DOHH2 (cell line): ENCODE measurements at regions not wholly inside any gene's neighbourhood (a gene's known extent, or its start where the extent isn't known, plus 50 kb on each side); places are given as distances from the start of the nearest gene placed in this dataset.

Experiments
- EZH2phosphoT487 ChIP-seq: fragments of 200-600 bp; sonication (generic); IDR thresholded peaks from 2 replicates; pipeline ENCODE4 v1.6.1; 2017; ENCODE audit warnings: borderline replicate concordance, mild to moderate bottlenecking, antibody characterized with exemption, low read length, moderate library complexity, mixed read lengths
- TF ChIP-seq, protein P1 (sequence below): fragments of 200-600 bp; sonication (generic); IDR thresholded peaks from one replicate; pipeline ENCODE4 v1.5.1; 2014; ENCODE audit warnings: antibody characterized with exemption, mild to moderate bottlenecking, low read depth, low read length; ENCODE audit not compliant: poor library complexity, severe bottlenecking

DNA sequence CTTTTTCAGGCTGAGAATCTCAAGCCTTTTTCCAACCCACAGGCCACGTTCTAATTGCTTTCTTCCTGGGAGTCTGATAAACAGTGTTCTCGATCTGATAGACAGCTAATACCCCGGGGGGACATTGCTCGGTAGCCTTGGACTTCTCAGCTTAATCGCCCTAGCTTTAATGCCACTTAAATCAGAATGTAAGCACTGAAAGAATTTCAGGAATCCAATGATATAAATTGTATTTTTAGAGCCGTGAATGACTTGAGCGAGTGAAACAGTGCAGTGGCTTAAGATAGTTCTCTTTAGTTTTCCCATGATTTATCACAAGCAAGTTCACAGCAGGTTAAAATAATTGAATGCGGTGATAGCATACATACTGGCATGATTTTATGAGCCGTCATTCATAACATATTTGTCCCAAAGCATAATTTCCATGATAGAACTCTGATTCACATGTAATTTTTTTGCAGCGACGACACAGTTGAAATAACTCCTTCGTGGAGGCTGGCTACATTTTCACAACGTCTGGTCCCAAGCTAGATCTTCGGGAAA lies 116.1 kb upstream of the MYOCD start:
- TF ChIP-seq, protein P1, sequence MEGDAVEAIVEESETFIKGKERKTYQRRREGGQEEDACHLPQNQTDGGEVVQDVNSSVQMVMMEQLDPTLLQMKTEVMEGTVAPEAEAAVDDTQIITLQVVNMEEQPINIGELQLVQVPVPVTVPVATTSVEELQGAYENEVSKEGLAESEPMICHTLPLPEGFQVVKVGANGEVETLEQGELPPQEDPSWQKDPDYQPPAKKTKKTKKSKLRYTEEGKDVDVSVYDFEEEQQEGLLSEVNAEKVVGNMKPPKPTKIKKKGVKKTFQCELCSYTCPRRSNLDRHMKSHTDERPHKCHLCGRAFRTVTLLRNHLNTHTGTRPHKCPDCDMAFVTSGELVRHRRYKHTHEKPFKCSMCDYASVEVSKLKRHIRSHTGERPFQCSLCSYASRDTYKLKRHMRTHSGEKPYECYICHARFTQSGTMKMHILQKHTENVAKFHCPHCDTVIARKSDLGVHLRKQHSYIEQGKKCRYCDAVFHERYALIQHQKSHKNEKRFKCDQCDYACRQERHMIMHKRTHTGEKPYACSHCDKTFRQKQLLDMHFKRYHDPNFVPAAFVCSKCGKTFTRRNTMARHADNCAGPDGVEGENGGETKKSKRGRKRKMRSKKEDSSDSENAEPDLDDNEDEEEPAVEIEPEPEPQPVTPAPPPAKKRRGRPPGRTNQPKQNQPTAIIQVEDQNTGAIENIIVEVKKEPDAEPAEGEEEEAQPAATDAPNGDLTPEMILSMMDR: no peak
- TF ChIP-seq EZH2phosphoT487: no peak
